T-helper 2 cell treated with Interferon-gamma antibody and Interleukin-4, amounts not matched to agents 5 μg/mL and 100 μg/mL, for 36 hours (primary cell): ENCODE measurements at regions not wholly inside any gene's neighbourhood (a gene's known extent, or its start where the extent isn't known, plus 50 kb on each side); places are given as distances from the start of the nearest gene placed in this dataset.

Source experiments
- DNase-seq: peaks from one replicate; pipeline ENCODE4 v3.0.0; 2021; ENCODE audit warnings: low spot score
- H3K27ac Mint-ChIP-seq: one replicate; pipeline ENCODE4 v1.8.0; 2021; ENCODE audit warnings: mild to moderate bottlenecking, mixed read lengths
- H3K27me3 Mint-ChIP-seq: one replicate; pipeline ENCODE4 v1.8.0; 2021; ENCODE audit warnings: low read depth, mixed read lengths
- H3K36me3 Mint-ChIP-seq: one replicate; pipeline ENCODE4 v1.8.0; 2021; ENCODE audit warnings: low read depth, mixed read lengths
- H3K4me1 Mint-ChIP-seq: one replicate; pipeline ENCODE4 v1.8.0; 2021; ENCODE audit warnings: low read depth, mixed read lengths
- H3K4me3 Mint-ChIP-seq: one replicate; pipeline ENCODE4 v1.8.0; 2022; ENCODE audit warnings: mild to moderate bottlenecking, moderate library complexity, mixed read lengths
- H3K9me3 Mint-ChIP-seq: one replicate; pipeline ENCODE4 v1.8.0; 2021; ENCODE audit warnings: mixed read lengths

GRCh38 chr3:181417748-181418147, 294.0 kb upstream of the SOX2 start:
- no peaks in the 10 kb centered on the region for H3K27me3 Mint-ChIP-seq
- H3K36me3 Mint-ChIP-seq, result no peaks in the 10 kb centered on the region
- no peak overlapping the region for H3K4me3 Mint-ChIP-seq
- H3K4me1 Mint-ChIP-seq, result no peaks in the 10 kb centered on the region
- H3K9me3 Mint-ChIP-seq, result no peaks in the 10 kb centered on the region
- no peak for DNase-seq
- no peak overlapping the region for H3K27ac Mint-ChIP-seq

GRCh38 chr3:181410870-181411269, 300.9 kb upstream of the SOX2 start:
- Mint-ChIP-seq H3K9me3 (no peaks in the 10 kb centered on the region), H3K27me3 (no peaks in the 10 kb centered on the region), H3K36me3 (no peaks in the 10 kb centered on the region), H3K27ac (no peak overlapping the region), H3K4me1 (no peaks in the 10 kb centered on the region), H3K4me3 (no peak overlapping the region)
- no peak for DNase-seq

- Mint-ChIP-seq H3K9me3 (peaks cover 3% of the 10 kb centered on the region), H3K27ac (no peak overlapping the region)
Observed at GRCh38 chr3:181403876-181404660, 307.7 kb upstream of the SOX2 start.

GRCh38 chr3:181402347-181402746, 309.4 kb upstream of the SOX2 start:
- Mint-ChIP-seq H3K4me3 (no peak overlapping the region), H3K9me3 (peaks cover 3% of the 10 kb centered on the region), H3K27me3 (no peaks in the 10 kb centered on the region), H3K27ac (no peak overlapping the region), H3K4me1 (no peaks in the 10 kb centered on the region), H3K36me3 (no peaks in the 10 kb centered on the region)
- DNase-seq, result no peak

More at GRCh38 chr3:181403876-181404660, 307.7 kb upstream of the SOX2 start:
- Mint-ChIP-seq H3K4me3 (no peak overlapping the region), H3K27me3 (no peaks in the 10 kb centered on the region), H3K4me1 (no peaks in the 10 kb centered on the region), H3K36me3 (no peaks in the 10 kb centered on the region)
- no peak for DNase-seq

GRCh38 chr3:181384970-181385369, 326.8 kb upstream of the SOX2 start:
- H3K36me3 Mint-ChIP-seq, result no peaks in the 10 kb centered on the region
- H3K9me3 Mint-ChIP-seq, result no peaks in the 10 kb centered on the region
- H3K4me1 Mint-ChIP-seq, result no peaks in the 10 kb centered on the region
- no peak overlapping the region for H3K4me3 Mint-ChIP-seq
- no peak for DNase-seq
- no peak overlapping the region for H3K27ac Mint-ChIP-seq
- no peaks in the 10 kb centered on the region for H3K27me3 Mint-ChIP-seq

GRCh38 chr3:181383760-181384159, 328.0 kb upstream of the SOX2 start:
- DNase-seq, result no peak
- H3K27me3 Mint-ChIP-seq, result no peaks in the 10 kb centered on the region
- no peak overlapping the region for H3K27ac Mint-ChIP-seq
- no peaks in the 10 kb centered on the region for H3K36me3 Mint-ChIP-seq
- no peaks in the 10 kb centered on the region for H3K9me3 Mint-ChIP-seq
- H3K4me3 Mint-ChIP-seq, result no peak overlapping the region
- no peaks in the 10 kb centered on the region for H3K4me1 Mint-ChIP-seq

GRCh38 chr3:181383201-181383600, 328.5 kb upstream of the SOX2 start:
- Mint-ChIP-seq H3K27me3 (no peaks in the 10 kb centered on the region), H3K4me3 (no peak overlapping the region), H3K27ac (no peak overlapping the region), H3K4me1 (no peaks in the 10 kb centered on the region), H3K36me3 (no peaks in the 10 kb centered on the region), H3K9me3 (no peaks in the 10 kb centered on the region)
- no peak for DNase-seq

- Mint-ChIP-seq H3K27ac (no peak overlapping the region), H3K27me3 (no peaks in the 10 kb centered on the region), H3K4me3 (no peak overlapping the region), H3K36me3 (no peaks in the 10 kb centered on the region), H3K4me1 (no peaks in the 10 kb centered on the region), H3K9me3 (no peaks in the 10 kb centered on the region)
- DNase-seq, result no peak
Observed at GRCh38 chr3:181382656-181383055, 329.1 kb upstream of the SOX2 start.

- DNase-seq, result no peak
- Mint-ChIP-seq H3K27me3 (no peaks in the 10 kb centered on the region), H3K36me3 (no peaks in the 10 kb centered on the region), H3K4me3 (no peak overlapping the region), H3K4me1 (no peaks in the 10 kb centered on the region), H3K9me3 (no peaks in the 10 kb centered on the region), H3K27ac (no peak overlapping the region)
Observed at GRCh38 chr3:181379278-181379677, 332.4 kb upstream of the SOX2 start.

- Mint-ChIP-seq H3K4me1 (no peaks in the 10 kb centered on the region), H3K36me3 (no peaks in the 10 kb centered on the region), H3K4me3 (no peak overlapping the region), H3K27ac (no peak overlapping the region), H3K9me3 (no peaks in the 10 kb centered on the region), H3K27me3 (no peaks in the 10 kb centered on the region)
- DNase-seq, result no peak
Observed at GRCh38 chr3:181369637-181370036, 342.1 kb upstream of the SOX2 start.

- Mint-ChIP-seq H3K27ac (no peak overlapping the region), H3K4me1 (no peaks in the 10 kb centered on the region), H3K36me3 (no peaks in the 10 kb centered on the region), H3K9me3 (no peaks in the 10 kb centered on the region), H3K27me3 (no peaks in the 10 kb centered on the region), H3K4me3 (no peak overlapping the region)
- no peak for DNase-seq
Observed at GRCh38 chr3:181363231-181363630, 348.5 kb upstream of the SOX2 start.

- H3K4me1 Mint-ChIP-seq, result no peaks in the 10 kb centered on the region
- H3K4me3 Mint-ChIP-seq, result no peak overlapping the region
- no peaks in the 10 kb centered on the region for H3K27me3 Mint-ChIP-seq
- no peaks in the 10 kb centered on the region for H3K9me3 Mint-ChIP-seq
- H3K27ac Mint-ChIP-seq, result no peak overlapping the region
- no peaks in the 10 kb centered on the region for H3K36me3 Mint-ChIP-seq
- no peak for DNase-seq
Observed at GRCh38 chr3:181362378-181362777, 349.3 kb upstream of the SOX2 start.

GRCh38 chr3:181358562-181358961, 353.2 kb upstream of the SOX2 start:
- no peak for DNase-seq
- Mint-ChIP-seq H3K4me3 (no peak overlapping the region), H3K9me3 (no peaks in the 10 kb centered on the region), H3K27ac (no peak overlapping the region), H3K27me3 (no peaks in the 10 kb centered on the region), H3K36me3 (no peaks in the 10 kb centered on the region), H3K4me1 (no peaks in the 10 kb centered on the region)

- no peak for DNase-seq
- Mint-ChIP-seq H3K9me3 (no peaks in the 10 kb centered on the region), H3K27me3 (no peaks in the 10 kb centered on the region), H3K36me3 (no peaks in the 10 kb centered on the region), H3K27ac (no peak overlapping the region), H3K4me1 (no peaks in the 10 kb centered on the region), H3K4me3 (no peak overlapping the region)
Observed at GRCh38 chr3:181358060-181358459, 353.7 kb upstream of the SOX2 start.

- no peaks in the 10 kb centered on the region for H3K9me3 Mint-ChIP-seq
- no peak for DNase-seq
- H3K27ac Mint-ChIP-seq, result no peak overlapping the region
- no peaks in the 10 kb centered on the region for H3K36me3 Mint-ChIP-seq
- no peak overlapping the region for H3K4me3 Mint-ChIP-seq
- H3K27me3 Mint-ChIP-seq, result no peaks in the 10 kb centered on the region
- no peaks in the 10 kb centered on the region for H3K4me1 Mint-ChIP-seq
Observed at GRCh38 chr3:181354140-181354539, 357.6 kb upstream of the SOX2 start.
